ENCODE measurements at regions not wholly inside any gene's neighbourhood (a gene's known extent, or its start where the extent isn't known, plus 50 kb on each side); places are given as distances from the start of the nearest gene placed in this dataset.

GRCh38 chr9:129351642-129352145, 173.6 kb upstream of the IER5L start:
- no peak for DNase-seq
- Histone ChIP-seq H3K27ac (no peak overlapping the region), H3F3A (ENCODE audit: insufficient read depth, low read depth) (peaks cover 10% of the 10 kb centered on the region; the same call in 1 of the 2 replicates), H3K4me1 (replicated peaks; ENCODE audit: insufficient read depth) (no peaks in the 10 kb centered on the region), H4K20me1 (ENCODE audit: insufficient read depth) (no peaks in the 10 kb centered on the region), H3K9me3 (ENCODE audit: insufficient read depth, low read depth) (no peaks in the 10 kb centered on the region), H3K27me3 (ENCODE audit: insufficient read depth, low read depth) (no peaks in the 10 kb centered on the region), H3K9me2 (ENCODE audit: insufficient read depth) (no peaks in the 10 kb centered on the region), H3K4me3 (peak overlapping the region; percentile 44; the same call in 1 of the 2 replicates), H3K79me2 (ENCODE audit: low read depth) (no peaks in the 10 kb centered on the region), H3K4me2 (peak overlapping the region; percentile 64), H3K36me3 (ENCODE audit: low read depth) (no peaks in the 10 kb centered on the region), H2AFZ (peak overlapping the region; percentile 66)
- BruUV-seq (replicated peaks): no TSS peak
- ChIA-PET POLR2A (ENCODE audit: unreplicated experiment) (no interaction called here), CTCF (no interaction called here)
- intact Hi-C loops (cut with micrococcal nuclease; ENCODE audit: unreplicated experiment): no loop called here
- TF ChIP-seq, protein P1, sequence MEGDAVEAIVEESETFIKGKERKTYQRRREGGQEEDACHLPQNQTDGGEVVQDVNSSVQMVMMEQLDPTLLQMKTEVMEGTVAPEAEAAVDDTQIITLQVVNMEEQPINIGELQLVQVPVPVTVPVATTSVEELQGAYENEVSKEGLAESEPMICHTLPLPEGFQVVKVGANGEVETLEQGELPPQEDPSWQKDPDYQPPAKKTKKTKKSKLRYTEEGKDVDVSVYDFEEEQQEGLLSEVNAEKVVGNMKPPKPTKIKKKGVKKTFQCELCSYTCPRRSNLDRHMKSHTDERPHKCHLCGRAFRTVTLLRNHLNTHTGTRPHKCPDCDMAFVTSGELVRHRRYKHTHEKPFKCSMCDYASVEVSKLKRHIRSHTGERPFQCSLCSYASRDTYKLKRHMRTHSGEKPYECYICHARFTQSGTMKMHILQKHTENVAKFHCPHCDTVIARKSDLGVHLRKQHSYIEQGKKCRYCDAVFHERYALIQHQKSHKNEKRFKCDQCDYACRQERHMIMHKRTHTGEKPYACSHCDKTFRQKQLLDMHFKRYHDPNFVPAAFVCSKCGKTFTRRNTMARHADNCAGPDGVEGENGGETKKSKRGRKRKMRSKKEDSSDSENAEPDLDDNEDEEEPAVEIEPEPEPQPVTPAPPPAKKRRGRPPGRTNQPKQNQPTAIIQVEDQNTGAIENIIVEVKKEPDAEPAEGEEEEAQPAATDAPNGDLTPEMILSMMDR (conservative IDR thresholded peaks at IDR 0.05): no peak

DNA sequence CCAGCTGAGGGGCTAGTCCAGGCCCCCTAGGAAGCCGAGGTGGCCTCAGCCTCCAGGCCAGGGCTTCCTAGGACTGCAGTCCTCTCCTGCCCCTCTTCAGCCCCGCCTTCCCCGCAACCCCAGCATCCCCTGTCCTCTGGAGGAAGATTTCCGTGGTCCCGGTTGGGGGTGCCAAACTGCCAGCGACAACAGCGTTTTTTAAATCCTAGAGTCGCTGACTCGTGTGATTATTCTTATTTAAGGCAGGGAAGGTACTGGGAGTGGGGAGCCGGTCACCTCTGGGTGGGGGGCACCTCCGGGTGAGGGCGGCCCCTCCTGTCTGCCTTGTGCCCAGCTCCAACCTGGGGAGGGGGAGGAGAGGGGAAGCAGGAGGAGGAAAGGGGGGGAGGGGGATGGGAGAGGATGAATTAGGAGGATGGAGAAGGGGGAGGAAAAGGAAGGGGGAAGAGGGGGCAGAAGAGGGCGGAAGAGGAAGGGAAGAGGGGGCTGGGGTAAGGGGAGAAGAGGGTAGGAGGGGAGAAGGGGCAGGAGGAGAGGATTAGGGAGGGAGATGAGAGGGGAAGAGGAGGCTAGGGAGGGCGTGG, 173.1 kb upstream of the IER5L start:
- no peaks in the 10 kb centered on the region for H3K36me3 ChIP-seq (ENCODE audit: low read depth)

DNA sequence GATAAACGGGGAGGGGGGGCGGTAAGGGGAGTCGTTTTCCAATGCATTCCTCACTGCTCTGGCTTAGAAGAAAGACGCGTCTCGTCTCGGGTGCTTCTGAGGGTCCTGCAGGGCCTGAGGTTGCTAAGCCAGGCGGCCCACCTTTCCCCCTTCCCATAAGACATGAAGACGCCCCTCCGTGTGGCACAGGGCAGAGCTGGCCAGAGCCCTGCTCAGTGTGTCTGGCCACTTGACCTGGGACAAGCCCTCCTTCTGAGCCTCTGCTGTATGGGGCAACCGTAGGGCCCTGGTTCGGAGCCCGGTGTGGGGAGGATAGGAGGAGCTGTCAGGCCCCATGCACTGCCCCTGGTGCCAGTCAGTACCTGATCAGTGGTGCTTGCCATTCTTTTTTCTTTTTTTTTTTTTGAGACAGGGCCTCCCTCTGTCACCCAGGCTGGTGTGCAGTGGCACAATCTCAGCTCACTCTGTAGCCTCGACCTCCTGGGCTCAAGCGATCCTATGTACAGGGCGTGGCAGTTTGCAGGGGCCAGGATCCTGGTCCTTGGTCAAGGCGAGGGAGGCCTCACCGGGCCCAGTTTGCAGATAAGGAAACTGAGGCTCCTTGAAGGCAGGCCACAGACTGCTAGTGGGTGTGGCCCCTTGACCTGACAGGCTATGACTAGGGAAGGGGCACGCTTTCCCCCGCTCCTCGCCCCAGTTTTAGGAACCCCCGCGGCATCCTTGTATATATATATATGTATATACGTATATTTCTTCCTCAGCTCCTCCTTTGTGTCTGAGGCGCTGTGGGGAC, 172.3 kb upstream of the IER5L start:
- H3K4me2 ChIP-seq: no peak overlapping the region
- H2AFZ ChIP-seq: no peak overlapping the region
- H3K36me3 ChIP-seq (ENCODE audit: low read depth): no peaks in the 10 kb centered on the region
- no TSS peak for BruUV-seq (replicated peaks)
- H3K79me2 ChIP-seq (ENCODE audit: low read depth): no peaks in the 10 kb centered on the region
- H3K27me3 ChIP-seq (ENCODE audit: insufficient read depth, low read depth): no peaks in the 10 kb centered on the region
- ChIA-PET CTCF (interaction anchor here (0.6 to 0.7 kb wide), 2 partner anchors 12 to 16 kb away, joined by 3 to 8 read pairs; no protein-coding TSS in a partner anchor), POLR2A (ENCODE audit: unreplicated experiment) (no interaction called here)
- H3K4me3 ChIP-seq: no peak overlapping the region
- H4K20me1 ChIP-seq (ENCODE audit: insufficient read depth): no peaks in the 10 kb centered on the region
- peaks cover 15% of the 10 kb centered on the region; the same call in 1 of the 2 replicates for H3F3A ChIP-seq (ENCODE audit: insufficient read depth, low read depth)
- no peak overlapping the region for H3K27ac ChIP-seq
- intact Hi-C loops (cut with micrococcal nuclease; ENCODE audit: unreplicated experiment): no loop called here
- 0 out of 2 replicates have a peak, but pooled peaks cover under 1% of the 10 kb centered on the region for H3K4me1 ChIP-seq (replicated peaks; ENCODE audit: insufficient read depth)
- no peak for DNase-seq
- no peaks in the 10 kb centered on the region for H3K9me2 ChIP-seq (ENCODE audit: insufficient read depth)
- H3K9me3 ChIP-seq (ENCODE audit: insufficient read depth, low read depth): no peaks in the 10 kb centered on the region
- TF ChIP-seq EZH2 (IDR thresholded peaks at IDR 0.05; ENCODE audit: low read depth): no peak
- TF ChIP-seq, protein P1 (conservative IDR thresholded peaks at IDR 0.05): no peak

More for the DNA sequence above, 173.1 kb upstream of the IER5L start:
- ChIA-PET POLR2A (ENCODE audit: unreplicated experiment) (no interaction called here), CTCF (no interaction called here)
- no peak for DNase-seq
- Histone ChIP-seq H3K4me1 (replicated peaks; ENCODE audit: insufficient read depth) (no peaks in the 10 kb centered on the region), H3K27me3 (ENCODE audit: insufficient read depth, low read depth) (no peaks in the 10 kb centered on the region), H4K20me1 (ENCODE audit: insufficient read depth) (no peaks in the 10 kb centered on the region), H3K9me2 (ENCODE audit: insufficient read depth) (no peaks in the 10 kb centered on the region), H3K27ac (no peak overlapping the region), H3F3A (ENCODE audit: insufficient read depth, low read depth) (peaks cover 10% of the 10 kb centered on the region; the same call in 1 of the 2 replicates), H3K79me2 (ENCODE audit: low read depth) (no peaks in the 10 kb centered on the region), H2AFZ (no peak overlapping the region), H3K4me3 (no peak overlapping the region), H3K4me2 (no peak overlapping the region), H3K9me3 (ENCODE audit: insufficient read depth, low read depth) (no peaks in the 10 kb centered on the region)
- no peak for TF ChIP-seq EZH2 (IDR thresholded peaks at IDR 0.05; ENCODE audit: low read depth)
- TF ChIP-seq, protein P1 (conservative IDR thresholded peaks at IDR 0.05): no peak
- intact Hi-C loops (cut with micrococcal nuclease; ENCODE audit: unreplicated experiment): no loop called here
- no TSS peak for BruUV-seq (replicated peaks)
